Spleen (tissue), 11 donors: ENCODE measurements at regions not wholly inside any gene's neighbourhood (a gene's known extent, or its start where the extent isn't known, plus 50 kb on each side); places are given as distances from the start of the nearest gene placed in this dataset.

ENCODE experiments used
- DNase-seq: peaks from one replicate; pipeline ENCODE4 v3.0.0-alpha.2; 2020
- H3K27ac ChIP-seq, 8 donors: fragments of 200-600 bp; sonication (generic) in 7 of 8; 1 replicate in 4 of 8; 2 replicates in 4 of 8; pipeline versions ENCODE4 v1.5.0 to v1.8.0; 2016 to 2021; ENCODE audit warnings: inconsistent platforms in 4 of 8, mild to moderate bottlenecking in 4 of 8, moderate library complexity in 1 of 8
- H3K27me3 ChIP-seq, 7 donors: fragments of 200-600 bp; sonication (generic) in 6 of 7; replicated peaks in 1 of 7; 1 replicate in 4 of 7; 2 replicates in 3 of 7; pipeline versions ENCODE4 v1.5.0 to v1.8.0; 2016 to 2021; ENCODE audit warnings: inconsistent platforms in 3 of 7, mild to moderate bottlenecking in 1 of 7
- H3K36me3 ChIP-seq, 6 donors: fragments of 200-600 bp; sonication (generic) in 5 of 6; 1 replicate in 4 of 6; 2 replicates in 2 of 6; pipeline versions ENCODE4 v1.5.0 to v1.8.0; 2016 to 2021; ENCODE audit warnings: inconsistent platforms in 2 of 6
- H3K4me1 ChIP-seq, 6 donors: fragments of 200-600 bp; sonication (generic) in 5 of 6; 1 replicate in 3 of 6; 2 replicates in 3 of 6; pipeline versions ENCODE4 v1.5.0 to v1.8.0; 2016 to 2021; ENCODE audit warnings: inconsistent platforms in 3 of 6
- H3K4me3 ChIP-seq, 8 donors: fragments of 200-600 bp; sonication (generic) in 7 of 8; 1 replicate in 4 of 8; 2 replicates in 4 of 8; pipeline versions ENCODE4 v1.5.0 to v1.8.0; 2016 to 2021; ENCODE audit warnings: inconsistent platforms in 4 of 8, mild to moderate bottlenecking in 4 of 8, moderate library complexity in 2 of 8
- H3K9me3 ChIP-seq, 8 donors: fragments of 200-600 bp; sonication (generic) in 7 of 8; 1 replicate in 4 of 8; 2 replicates in 4 of 8; pipeline versions ENCODE4 v1.5.0 to v1.8.0; 2016 to 2021; ENCODE audit warnings: inconsistent platforms in 4 of 8
- POLR2A ChIP-seq, 3 donors: fragments of 450-650 bp; IDR thresholded peaks; one replicate each; pipeline ENCODE4 v1.5.1; 2017; ENCODE audit warnings: antibody characterized with exemption in 3 of 3, mild to moderate bottlenecking in 1 of 3
- POLR2AphosphoS5 ChIP-seq, 3 donors: sonication (generic); formaldehyde crosslinking; IDR thresholded peaks; one replicate each; pipeline ENCODE4 v1.5.1; 2017; ENCODE audit warnings: antibody characterized with exemption in 3 of 3
- WGBS, 5 donors: extraction: QIAGEN DNeasy Blood & Tissue Kit in 3 of 5; methylation state at CpG; one replicate each; pipeline versions ENCODE4 v1.1.5 to v1.1.7; 2013 to 2018; 5-methylcytosine and 5-hydroxymethylcytosine counted together
- intact Hi-C: fragments of 100-400 bp; cut with DNase I; formaldehyde crosslinking; loops from one replicate; pipeline ENCODE4 v1.15.0; 2023; ENCODE audit warnings: low total_unique reads
- TF ChIP-seq, protein P1 (sequence below), 11 experiments: fragments of 200-600 bp in 7 of 11; fragments of 450-650 bp in 4 of 11; sonication (generic) in 4 of 11; IDR thresholded peaks in 8 of 11; conservative IDR thresholded peaks in 3 of 11; 1 replicate in 7 of 11; 2 replicates in 4 of 11; pipeline versions ENCODE4 v1.4.0 to v1.8.0; 2016 to 2021; ENCODE audit warnings: antibody characterized with exemption in 11 of 11, inconsistent platforms in 4 of 11, mild to moderate bottlenecking in 1 of 11
- donor health status: healthy with polysubstance abuse.
- donor health status: DM: no; HTN: no; CAD: no; lungs with moderate emphysema.
- donor health status: DM: no; HTN: no; CAD: no.
- donor health status: Bipolar disorder and iron deficiency.
- donor health status: healthy.
- donor health status: DM: no; HTN: no; CAD: no.
- donor health status: DM: yes; HTN: yes; CAD: no.

DNA sequence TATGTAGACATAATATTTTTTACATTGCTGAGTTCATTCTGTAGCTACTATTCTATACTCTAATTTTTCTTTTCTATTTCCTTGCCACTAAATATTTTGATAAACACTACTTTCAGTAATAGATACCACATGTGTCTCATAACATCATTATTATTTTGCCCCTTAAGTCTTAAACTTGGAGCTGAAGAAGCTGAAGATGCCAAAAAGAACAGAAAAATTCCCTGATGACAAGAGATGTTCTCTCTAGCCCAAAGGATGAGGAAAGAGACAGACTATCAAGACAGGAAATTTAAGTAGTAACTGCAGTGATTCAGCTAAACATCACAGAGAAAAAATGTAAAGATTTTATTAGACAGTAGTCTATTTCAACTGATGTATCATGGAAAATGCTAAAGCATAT is 322.0 kb upstream of the KLHL1 start:
- Histone ChIP-seq H3K4me1 (no peaks in the 10 kb centered on the region), H3K9me3 (peaks cover 0 to 11% (median 0%) of the 10 kb centered on the region in 8 donors), H3K4me3 (no peak overlapping the region), H3K27me3 (no peaks in the 10 kb centered on the region), H3K36me3 (no peaks in the 10 kb centered on the region), H3K27ac (no peak overlapping the region)
- intact Hi-C loops: no loop called here
- no peak for TF ChIP-seq POLR2A (IDR thresholded peaks at IDR 0.05)
- TF ChIP-seq POLR2AphosphoS5 (IDR thresholded peaks at IDR 0.05): no peak
- TF ChIP-seq, protein P1, sequence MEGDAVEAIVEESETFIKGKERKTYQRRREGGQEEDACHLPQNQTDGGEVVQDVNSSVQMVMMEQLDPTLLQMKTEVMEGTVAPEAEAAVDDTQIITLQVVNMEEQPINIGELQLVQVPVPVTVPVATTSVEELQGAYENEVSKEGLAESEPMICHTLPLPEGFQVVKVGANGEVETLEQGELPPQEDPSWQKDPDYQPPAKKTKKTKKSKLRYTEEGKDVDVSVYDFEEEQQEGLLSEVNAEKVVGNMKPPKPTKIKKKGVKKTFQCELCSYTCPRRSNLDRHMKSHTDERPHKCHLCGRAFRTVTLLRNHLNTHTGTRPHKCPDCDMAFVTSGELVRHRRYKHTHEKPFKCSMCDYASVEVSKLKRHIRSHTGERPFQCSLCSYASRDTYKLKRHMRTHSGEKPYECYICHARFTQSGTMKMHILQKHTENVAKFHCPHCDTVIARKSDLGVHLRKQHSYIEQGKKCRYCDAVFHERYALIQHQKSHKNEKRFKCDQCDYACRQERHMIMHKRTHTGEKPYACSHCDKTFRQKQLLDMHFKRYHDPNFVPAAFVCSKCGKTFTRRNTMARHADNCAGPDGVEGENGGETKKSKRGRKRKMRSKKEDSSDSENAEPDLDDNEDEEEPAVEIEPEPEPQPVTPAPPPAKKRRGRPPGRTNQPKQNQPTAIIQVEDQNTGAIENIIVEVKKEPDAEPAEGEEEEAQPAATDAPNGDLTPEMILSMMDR (IDR thresholded peaks at IDR 0.05 in 8 of 11, conservative IDR thresholded peaks at IDR 0.05 in 3 of 11): no peak
- DNase-seq: no peak

DNA sequence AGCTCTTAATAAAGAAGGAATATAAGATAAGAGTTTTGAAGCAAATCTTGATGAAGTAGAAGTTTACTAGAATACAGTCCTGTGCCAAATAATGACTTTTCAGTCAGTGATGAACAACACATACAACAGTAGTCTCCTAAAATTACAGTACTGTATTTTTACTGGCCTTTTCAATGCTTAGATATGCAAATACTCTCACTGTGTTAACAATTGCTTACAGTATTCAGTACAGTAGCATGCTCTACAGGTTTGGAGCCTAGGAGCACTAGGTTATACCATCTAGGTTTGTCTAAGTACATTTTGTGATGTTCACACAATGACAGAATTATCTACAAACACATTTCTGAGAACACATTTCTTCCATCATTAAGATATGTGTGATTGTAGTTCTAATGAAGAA is 316.7 kb upstream of the KLHL1 start:
- Histone ChIP-seq H3K27me3 (no peaks in the 10 kb centered on the region), H3K9me3 (peaks cover 0 to 8% (median 0%) of the 10 kb centered on the region in 8 donors), H3K27ac (no peak overlapping the region), H3K4me3 (no peak overlapping the region), H3K36me3 (no peaks in the 10 kb centered on the region), H3K4me1 (no peaks in the 10 kb centered on the region)
- intact Hi-C loops: no loop called here
- DNase-seq: no peak
- TF ChIP-seq, protein P1 (IDR thresholded peaks at IDR 0.05 in 8 of 11, conservative IDR thresholded peaks at IDR 0.05 in 3 of 11): no peak
- TF ChIP-seq POLR2A (IDR thresholded peaks at IDR 0.05) (no peak), POLR2AphosphoS5 (IDR thresholded peaks at IDR 0.05) (no peak)

DNA sequence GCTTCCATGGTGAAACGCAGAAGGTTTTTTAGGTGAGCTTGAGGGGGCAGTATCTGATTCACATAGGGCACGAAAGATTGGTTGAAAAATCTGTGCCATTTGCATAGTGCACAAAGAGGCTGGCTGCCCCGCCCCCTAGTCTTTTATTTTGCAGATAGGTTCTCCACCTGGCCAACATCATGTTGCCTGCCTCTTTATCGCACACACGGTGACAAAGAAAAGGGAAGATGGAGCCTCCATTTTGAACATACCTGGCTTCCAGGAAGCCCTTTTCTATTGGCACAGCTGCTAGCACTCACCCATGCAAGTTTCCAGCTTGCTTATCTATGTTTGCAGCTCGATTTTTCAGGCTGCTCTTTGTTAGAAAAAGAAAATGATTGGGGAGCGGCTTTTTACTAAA is 316.2 kb upstream of the KLHL1 start:
- Histone ChIP-seq H3K27ac (no peak overlapping the region), H3K9me3 (peaks cover 0 to 4% (median 0%) of the 10 kb centered on the region in 8 donors), H3K4me1 (no peaks in the 10 kb centered on the region), H3K36me3 (no peaks in the 10 kb centered on the region), H3K27me3 (no peaks in the 10 kb centered on the region), H3K4me3 (no peak overlapping the region)
- no peak for DNase-seq
- intact Hi-C loops: no loop called here
- WGBS, 5 donors: 69 to 83% (median 79%) methylated on average over 7 of the region's 7 CpGs
- TF ChIP-seq, protein P1 (IDR thresholded peaks at IDR 0.05 in 8 of 11, conservative IDR thresholded peaks at IDR 0.05 in 3 of 11): no peak
- TF ChIP-seq POLR2AphosphoS5 (IDR thresholded peaks at IDR 0.05) (no peak), POLR2A (IDR thresholded peaks at IDR 0.05) (no peak)

DNA sequence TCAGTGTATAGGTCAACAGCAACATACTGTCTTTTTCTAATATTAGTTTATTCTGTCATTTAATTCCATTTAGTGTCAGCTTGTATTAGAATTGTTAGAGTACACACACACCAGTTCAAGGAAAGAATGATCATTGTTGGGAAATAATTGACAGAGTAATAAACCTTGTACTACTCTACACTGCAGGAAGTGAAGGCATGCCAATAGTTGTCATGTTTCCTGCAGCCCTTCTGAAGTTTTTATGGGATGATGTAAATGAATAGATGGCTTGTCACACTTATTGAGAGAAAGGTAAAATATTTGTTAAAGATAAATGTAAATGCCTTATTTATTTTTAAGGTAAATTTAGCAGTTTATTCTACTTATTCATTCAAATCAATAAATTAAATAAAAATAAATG is 306.9 kb upstream of the KLHL1 start:
- TF ChIP-seq, protein P1 (IDR thresholded peaks at IDR 0.05 in 8 of 11, conservative IDR thresholded peaks at IDR 0.05 in 3 of 11): no peak
- TF ChIP-seq POLR2A (IDR thresholded peaks at IDR 0.05) (no peak), POLR2AphosphoS5 (IDR thresholded peaks at IDR 0.05) (no peak)
- intact Hi-C loops: no loop called here
- H3K4me1 ChIP-seq: no peaks in the 10 kb centered on the region

More for the DNA sequence above, 306.9 kb upstream of the KLHL1 start:
- Histone ChIP-seq H3K27ac (no peak overlapping the region), H3K9me3 (peaks cover 0 to 4% (median 0%) of the 10 kb centered on the region in 8 donors), H3K36me3 (no peaks in the 10 kb centered on the region), H3K27me3 (no peaks in the 10 kb centered on the region), H3K4me3 (no peak overlapping the region)
- no peak for DNase-seq
